Stomach (tissue), 4 donors: ENCODE measurements at regions not wholly inside any gene's neighbourhood (a gene's known extent, or its start where the extent isn't known, plus 50 kb on each side); places are given as distances from the start of the nearest gene placed in this dataset.

ENCODE experiments used
- POLR2AphosphoS5 ChIP-seq, 3 donors: sonication (generic); formaldehyde crosslinking; IDR thresholded peaks; one replicate each; pipeline ENCODE4 v1.6.1; 2016; ENCODE audit warnings: antibody characterized with exemption in 3 of 3
- TF ChIP-seq, protein P1 (sequence below), 7 experiments: fragments of 450-650 bp in 4 of 7; fragments of 200-600 bp in 3 of 7; sonication (generic) in 3 of 7; IDR thresholded peaks; one replicate each; pipeline ENCODE4 v1.5.1; 2016 to 2019; ENCODE audit warnings: antibody characterized with exemption in 7 of 7, control low read depth in 2 of 7, mild to moderate bottlenecking in 1 of 7

DNA sequence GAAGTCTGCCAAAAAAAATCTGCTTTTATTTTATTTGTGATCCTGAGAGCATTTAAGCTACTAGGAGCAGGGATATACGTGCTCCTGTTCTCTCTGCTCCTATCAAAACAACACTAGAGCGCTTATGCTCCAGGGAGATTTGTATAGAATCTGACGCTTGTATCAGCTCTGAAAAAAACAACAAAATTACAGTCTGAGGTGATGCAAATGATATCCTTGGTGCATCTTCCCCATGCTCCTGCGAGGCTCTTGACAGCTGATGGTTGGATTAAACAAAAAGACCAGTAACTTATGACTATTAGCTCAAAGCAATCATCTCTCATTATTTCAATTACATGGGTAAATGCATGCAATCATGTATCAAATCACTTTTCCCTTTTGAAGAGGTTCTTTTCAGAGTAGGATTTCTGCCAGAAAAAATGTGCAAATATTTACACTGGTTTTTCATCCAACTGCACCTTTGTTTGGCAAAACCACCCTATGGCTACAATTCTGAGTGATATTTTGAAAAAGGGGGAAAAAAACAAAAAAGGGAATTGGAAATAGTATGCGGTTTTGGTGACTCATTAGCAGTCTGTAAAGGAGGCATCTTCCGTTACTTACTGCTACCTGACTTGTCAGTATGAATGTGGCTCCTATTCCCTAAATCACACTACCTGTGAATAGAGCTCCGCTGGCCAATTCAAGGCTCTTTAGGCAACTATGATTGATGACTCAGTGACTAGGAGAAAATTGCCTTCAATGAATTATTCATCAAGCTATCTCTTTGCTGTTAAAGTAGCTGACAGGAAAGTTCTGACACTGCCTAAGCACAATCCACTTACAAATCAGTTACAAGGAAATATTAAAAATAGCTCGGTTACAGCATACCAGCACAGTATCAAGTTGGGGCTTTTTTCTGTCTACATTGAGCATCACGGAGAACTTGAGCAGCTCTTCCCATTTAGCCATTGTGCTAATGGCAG lies 450.0 kb downstream of the FOXG1 start:
- TF ChIP-seq POLR2AphosphoS5 (IDR thresholded peaks at IDR 0.05): no peak
- TF ChIP-seq, protein P1, sequence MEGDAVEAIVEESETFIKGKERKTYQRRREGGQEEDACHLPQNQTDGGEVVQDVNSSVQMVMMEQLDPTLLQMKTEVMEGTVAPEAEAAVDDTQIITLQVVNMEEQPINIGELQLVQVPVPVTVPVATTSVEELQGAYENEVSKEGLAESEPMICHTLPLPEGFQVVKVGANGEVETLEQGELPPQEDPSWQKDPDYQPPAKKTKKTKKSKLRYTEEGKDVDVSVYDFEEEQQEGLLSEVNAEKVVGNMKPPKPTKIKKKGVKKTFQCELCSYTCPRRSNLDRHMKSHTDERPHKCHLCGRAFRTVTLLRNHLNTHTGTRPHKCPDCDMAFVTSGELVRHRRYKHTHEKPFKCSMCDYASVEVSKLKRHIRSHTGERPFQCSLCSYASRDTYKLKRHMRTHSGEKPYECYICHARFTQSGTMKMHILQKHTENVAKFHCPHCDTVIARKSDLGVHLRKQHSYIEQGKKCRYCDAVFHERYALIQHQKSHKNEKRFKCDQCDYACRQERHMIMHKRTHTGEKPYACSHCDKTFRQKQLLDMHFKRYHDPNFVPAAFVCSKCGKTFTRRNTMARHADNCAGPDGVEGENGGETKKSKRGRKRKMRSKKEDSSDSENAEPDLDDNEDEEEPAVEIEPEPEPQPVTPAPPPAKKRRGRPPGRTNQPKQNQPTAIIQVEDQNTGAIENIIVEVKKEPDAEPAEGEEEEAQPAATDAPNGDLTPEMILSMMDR (IDR thresholded peaks at IDR 0.05): no peak
